Panc1 (cell line): ENCODE measurements at regions not wholly inside any gene's neighbourhood (a gene's known extent, or its start where the extent isn't known, plus 50 kb on each side); places are given as distances from the start of the nearest gene placed in this dataset.

Experiments
- ATAC-seq: fragments of 200-7000 bp; cut with Tn5 transposase; 2 replicates; pipeline ENCODE4 v1.9.1; 2020; ENCODE audit warnings: mild to moderate bottlenecking, moderate library complexity
- BruUV-seq: library from RNA; stranded (reverse); fragments of 400-500 nt; replicated peaks from 2 replicates; lab custom pipeline; 2021; lab: Mats Ljungman, UMichigan
- CTCF ChIA-PET: fragments of 300-600 bp; sonication (Branson Sonifier 250); formaldehyde crosslinking; loops from one replicate; lab custom pipeline; 2022; ENCODE audit warnings: antibody characterized with exemption; lab: Charles Lee
- POLR2A ChIA-PET: fragments of 300-600 bp; sonication (Branson Sonifier 250); formaldehyde crosslinking; loops from one replicate; lab custom pipeline; 2022; ENCODE audit warnings: antibody characterized with exemption; lab: Charles Lee
- DNase-seq: peaks from one replicate; pipeline ENCODE4 v3.0.0-alpha.2; 2010; ENCODE audit warnings: low read depth, low spot score
- H3K27ac ChIP-seq: 2 replicates; pipeline ENCODE4 v1.5.1; 2011; ENCODE audit warnings: mild to moderate bottlenecking, low read length, inconsistent platforms
- H3K27me3 ChIP-seq: fragments of 200-500 bp; sonication (Bioruptor generic); 2 replicates; pipeline ENCODE4 v1.6.0; 2014; ENCODE audit warnings: low read length, inconsistent platforms; ENCODE audit not compliant: control insufficient read depth, insufficient read depth
- H3K36me3 ChIP-seq: fragments of 200-500 bp; sonication (Bioruptor generic); 2 replicates; pipeline ENCODE4 v1.5.1; 2014; ENCODE audit warnings: inconsistent platforms, mild to moderate bottlenecking, low read length, moderate library complexity; ENCODE audit not compliant: control insufficient read depth, insufficient read depth
- H3K4me1 ChIP-seq: 2 replicates; pipeline ENCODE4 v1.5.1; 2011; ENCODE audit warnings: inconsistent platforms, mild to moderate bottlenecking, low read length, moderate library complexity; ENCODE audit not compliant: control insufficient read depth, insufficient read depth
- H3K4me3 ChIP-seq, 2 experiments: 2 replicates each; pipeline ENCODE4 v1.5.1; 2011 to 2012; ENCODE audit warnings: low read depth in 2 of 2, low read length in 2 of 2, mild to moderate bottlenecking in 2 of 2, inconsistent platforms in 1 of 2, moderate library complexity in 1 of 2
- H3K9me3 ChIP-seq: fragments of 200-500 bp; sonication (Bioruptor generic); 2 replicates; pipeline ENCODE4 v1.5.1; 2014; ENCODE audit warnings: low read depth, mild to moderate bottlenecking, inconsistent platforms, low read length, moderate library complexity; ENCODE audit not compliant: control insufficient read depth, insufficient read depth
- POLR2AphosphoS5 ChIP-seq: IDR thresholded peaks from 2 replicates; pipeline ENCODE4 v1.6.1; 2012; ENCODE audit warnings: mild to moderate bottlenecking, low read depth, low read length, moderate library complexity
- SIN3A ChIP-seq: IDR thresholded peaks from 2 replicates; pipeline ENCODE4 v1.6.1; 2012; ENCODE audit warnings: low read depth, mild to moderate bottlenecking, low read length, moderate library complexity, borderline replicate concordance; ENCODE audit not compliant: insufficient read depth
- TCF7L2 ChIP-seq: IDR thresholded peaks from 2 replicates; pipeline ENCODE4 v1.6.1; 2011; ENCODE audit warnings: mild to moderate bottlenecking, low read depth, low read length, inconsistent platforms
- in situ Hi-C: cut with HindIII; loops from 2 replicates; pipeline ENCODE4 v1.10.0; 2016; ENCODE audit warnings: low sequenced_read_pairs, low pct_unique_long_range_greater_than_20kb
- intact Hi-C: fragments of 100-400 bp; cut with micrococcal nuclease; formaldehyde crosslinking; loops from one replicate; pipeline ENCODE4 v1.10.0; 2022; ENCODE audit not compliant: unreplicated experiment
- TF ChIP-seq, protein P1 (sequence below), 2 experiments: IDR thresholded peaks; 2 replicates each; pipeline ENCODE4 v1.6.1; 2011 to 2012; ENCODE audit warnings: low read depth in 2 of 2, control low read depth in 1 of 2, low read length in 1 of 2, mild to moderate bottlenecking in 1 of 2, moderate library complexity in 1 of 2; ENCODE audit not compliant: insufficient read depth in 1 of 2
- TF ChIP-seq, protein P2 (sequence below): fragments of 450-650 bp; IDR thresholded peaks from 2 replicates; pipeline ENCODE4 v1.5.1; 2017; ENCODE audit warnings: mild to moderate bottlenecking

DNA sequence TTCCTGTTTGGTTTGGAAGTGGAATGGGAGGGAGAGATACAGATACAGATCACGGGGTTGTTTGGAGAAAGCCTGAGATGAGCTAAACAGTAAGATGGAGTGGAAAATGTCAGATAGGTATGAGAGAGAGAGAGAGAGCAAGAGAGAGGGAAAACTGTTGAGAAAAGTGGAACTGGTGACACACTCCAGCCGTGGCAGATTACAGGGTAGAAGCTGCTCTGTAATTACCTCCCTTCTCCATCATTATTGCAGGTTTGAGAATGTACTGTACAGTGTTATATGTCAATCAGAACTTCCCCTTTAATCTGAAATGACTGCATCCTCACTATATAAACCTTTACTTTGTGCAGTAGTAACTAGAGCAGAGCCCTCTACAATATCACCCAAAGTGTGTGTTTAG is 74.5 kb upstream of the WWC1 start:
- Histone ChIP-seq H3K9me3 (no peaks in the 10 kb centered on the region), H3K4me3 (no peak overlapping the region), H3K36me3 (no peaks in the 10 kb centered on the region), H3K27ac (no peak overlapping the region), H3K27me3 (no peaks in the 10 kb centered on the region), H3K4me1 (no peaks in the 10 kb centered on the region)
- CTCF ChIA-PET: no interaction called here
- ATAC-seq (no peak), DNase-seq (no peak)
- POLR2A ChIA-PET: no interaction called here
- in situ Hi-C loops: no loop called here
- BruUV-seq: no TSS peak
- intact Hi-C loops: loop anchor here (2.0 to 5.0 kb wide), 2 partner anchors 185 to 494 kb away; no protein-coding TSS in a partner anchor
- TF ChIP-seq SIN3A (no peak), TCF7L2 (no peak), POLR2AphosphoS5 (no peak)
- TF ChIP-seq, protein P1, sequence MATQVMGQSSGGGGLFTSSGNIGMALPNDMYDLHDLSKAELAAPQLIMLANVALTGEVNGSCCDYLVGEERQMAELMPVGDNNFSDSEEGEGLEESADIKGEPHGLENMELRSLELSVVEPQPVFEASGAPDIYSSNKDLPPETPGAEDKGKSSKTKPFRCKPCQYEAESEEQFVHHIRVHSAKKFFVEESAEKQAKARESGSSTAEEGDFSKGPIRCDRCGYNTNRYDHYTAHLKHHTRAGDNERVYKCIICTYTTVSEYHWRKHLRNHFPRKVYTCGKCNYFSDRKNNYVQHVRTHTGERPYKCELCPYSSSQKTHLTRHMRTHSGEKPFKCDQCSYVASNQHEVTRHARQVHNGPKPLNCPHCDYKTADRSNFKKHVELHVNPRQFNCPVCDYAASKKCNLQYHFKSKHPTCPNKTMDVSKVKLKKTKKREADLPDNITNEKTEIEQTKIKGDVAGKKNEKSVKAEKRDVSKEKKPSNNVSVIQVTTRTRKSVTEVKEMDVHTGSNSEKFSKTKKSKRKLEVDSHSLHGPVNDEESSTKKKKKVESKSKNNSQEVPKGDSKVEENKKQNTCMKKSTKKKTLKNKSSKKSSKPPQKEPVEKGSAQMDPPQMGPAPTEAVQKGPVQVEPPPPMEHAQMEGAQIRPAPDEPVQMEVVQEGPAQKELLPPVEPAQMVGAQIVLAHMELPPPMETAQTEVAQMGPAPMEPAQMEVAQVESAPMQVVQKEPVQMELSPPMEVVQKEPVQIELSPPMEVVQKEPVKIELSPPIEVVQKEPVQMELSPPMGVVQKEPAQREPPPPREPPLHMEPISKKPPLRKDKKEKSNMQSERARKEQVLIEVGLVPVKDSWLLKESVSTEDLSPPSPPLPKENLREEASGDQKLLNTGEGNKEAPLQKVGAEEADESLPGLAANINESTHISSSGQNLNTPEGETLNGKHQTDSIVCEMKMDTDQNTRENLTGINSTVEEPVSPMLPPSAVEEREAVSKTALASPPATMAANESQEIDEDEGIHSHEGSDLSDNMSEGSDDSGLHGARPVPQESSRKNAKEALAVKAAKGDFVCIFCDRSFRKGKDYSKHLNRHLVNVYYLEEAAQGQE (IDR thresholded peaks at IDR 0.05; ENCODE audit: insufficient read depth in 1 of 2, low read depth in 2 of 2, low read length in 1 of 2): no peak
- TF ChIP-seq, protein P2, sequence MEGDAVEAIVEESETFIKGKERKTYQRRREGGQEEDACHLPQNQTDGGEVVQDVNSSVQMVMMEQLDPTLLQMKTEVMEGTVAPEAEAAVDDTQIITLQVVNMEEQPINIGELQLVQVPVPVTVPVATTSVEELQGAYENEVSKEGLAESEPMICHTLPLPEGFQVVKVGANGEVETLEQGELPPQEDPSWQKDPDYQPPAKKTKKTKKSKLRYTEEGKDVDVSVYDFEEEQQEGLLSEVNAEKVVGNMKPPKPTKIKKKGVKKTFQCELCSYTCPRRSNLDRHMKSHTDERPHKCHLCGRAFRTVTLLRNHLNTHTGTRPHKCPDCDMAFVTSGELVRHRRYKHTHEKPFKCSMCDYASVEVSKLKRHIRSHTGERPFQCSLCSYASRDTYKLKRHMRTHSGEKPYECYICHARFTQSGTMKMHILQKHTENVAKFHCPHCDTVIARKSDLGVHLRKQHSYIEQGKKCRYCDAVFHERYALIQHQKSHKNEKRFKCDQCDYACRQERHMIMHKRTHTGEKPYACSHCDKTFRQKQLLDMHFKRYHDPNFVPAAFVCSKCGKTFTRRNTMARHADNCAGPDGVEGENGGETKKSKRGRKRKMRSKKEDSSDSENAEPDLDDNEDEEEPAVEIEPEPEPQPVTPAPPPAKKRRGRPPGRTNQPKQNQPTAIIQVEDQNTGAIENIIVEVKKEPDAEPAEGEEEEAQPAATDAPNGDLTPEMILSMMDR: no peak

DNA sequence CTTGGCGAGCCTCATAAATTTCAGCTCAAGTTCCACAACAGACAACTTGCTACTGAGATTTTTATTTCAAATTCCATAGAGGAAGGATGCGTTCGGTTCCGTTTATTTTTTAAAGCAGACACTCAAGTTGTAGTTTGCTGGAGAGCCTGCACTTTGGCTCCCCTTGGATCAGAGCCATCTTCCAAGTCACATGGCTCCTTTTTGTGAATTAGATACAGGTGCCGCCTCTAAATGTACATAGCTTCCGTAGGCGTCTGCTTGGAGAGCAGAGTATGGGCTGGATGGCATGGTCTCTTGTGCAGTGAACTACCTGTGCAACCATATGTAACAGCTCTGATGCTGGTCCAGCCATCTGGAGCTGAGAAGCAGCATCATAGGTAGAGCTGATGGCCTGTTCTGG is 73.9 kb upstream of the WWC1 start:
- ATAC-seq (no peak), DNase-seq (no peak)
- Histone ChIP-seq H3K27ac (no peak overlapping the region), H3K27me3 (peaks cover 3% of the 10 kb centered on the region; the same call in 1 of the 2 replicates), H3K36me3 (no peaks in the 10 kb centered on the region), H3K4me1 (no peaks in the 10 kb centered on the region), H3K4me3 (no peak overlapping the region), H3K9me3 (no peaks in the 10 kb centered on the region)
- TF ChIP-seq, protein P2: no peak
- TF ChIP-seq SIN3A (no peak), TCF7L2 (no peak), POLR2AphosphoS5 (no peak)
- TF ChIP-seq, protein P1 (IDR thresholded peaks at IDR 0.05; ENCODE audit: insufficient read depth in 1 of 2, low read depth in 2 of 2, low read length in 1 of 2): no peak
- POLR2A ChIA-PET: no interaction called here
- CTCF ChIA-PET: no interaction called here
- intact Hi-C loops (loop anchor here (2.0 to 5.0 kb wide), 2 partner anchors 185 to 495 kb away; no protein-coding TSS in a partner anchor), in situ Hi-C loops (no loop called here)
- BruUV-seq: no TSS peak
